Stimulated activated CD4-positive, alpha-beta T cell treated with anti-CD3 and anti-CD28 coated beads, Interleukin-4, amount 100 ng/mL, for 4 hours (primary cell): ENCODE measurements at regions not wholly inside any gene's neighbourhood (a gene's known extent, or its start where the extent isn't known, plus 50 kb on each side); places are given as distances from the start of the nearest gene placed in this dataset.
"Not testable (repeated sequence)": the region's sequence is repeated elsewhere in the genome, so short reads cannot be mapped to it uniquely, and the experiment has no call there.

Experiments
- DNase-seq, 2 experiments: peaks; one replicate each; pipeline ENCODE4 v3.0.0-alpha.2; 2020

- no peak for DNase-seq
These were observed 176.0 kb downstream of the MSX2 start for GRCh38 chr5:174900240-174900865.

GRCh38 chr5:174897281-174897950 lies 173.0 kb downstream of the MSX2 start:
- no peak for DNase-seq

DNA sequence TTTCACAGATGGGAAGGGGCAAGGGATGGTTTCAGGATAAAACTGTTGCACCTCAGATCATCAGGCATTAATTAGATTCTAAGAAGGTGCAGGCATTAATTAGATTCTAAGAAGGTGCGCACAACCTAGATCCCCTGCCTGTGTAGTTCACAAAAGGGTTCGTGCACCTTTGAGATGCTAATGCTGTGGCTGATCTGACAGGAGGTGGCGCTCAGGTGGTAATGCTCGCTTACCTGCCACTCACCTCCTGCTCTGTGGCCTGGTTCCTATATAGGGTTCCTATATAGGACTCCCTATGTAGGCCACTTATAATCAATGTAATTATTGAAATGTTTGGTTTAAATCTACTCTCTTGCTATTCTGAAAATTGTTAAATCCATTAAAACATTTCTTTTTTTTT lies 171.0 kb downstream of the MSX2 start:
- DNase-seq = no peak

- no peak for DNase-seq
These were observed 168.4 kb downstream of the MSX2 start for GRCh38 chr5:174892742-174893141.

GRCh38 chr5:174880412-174881200 lies 156.2 kb downstream of the MSX2 start:
- not testable (repeated sequence) for DNase-seq

DNA sequence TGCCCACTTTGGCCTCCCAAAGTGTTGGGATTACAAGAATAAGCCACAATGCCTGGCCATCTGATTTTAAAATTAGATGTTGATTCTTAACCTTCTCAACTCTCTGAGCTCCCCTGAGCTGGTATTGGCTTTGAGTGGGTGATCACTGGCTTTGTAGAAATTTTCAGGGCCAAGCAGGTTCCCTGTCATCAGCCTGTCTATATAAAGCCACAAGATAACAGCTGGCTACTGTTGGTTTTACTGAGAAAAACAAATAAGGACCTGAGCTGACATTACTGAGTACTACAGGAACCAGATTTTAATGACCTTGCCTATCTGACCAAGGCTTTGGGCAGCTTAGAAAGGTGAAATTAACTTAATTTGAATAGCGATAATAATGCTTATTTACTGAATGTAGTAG lies 153.6 kb downstream of the MSX2 start:
- no peak for DNase-seq

GRCh38 chr5:174872271-174872670 lies 147.9 kb downstream of the MSX2 start:
- no peak for DNase-seq

DNA sequence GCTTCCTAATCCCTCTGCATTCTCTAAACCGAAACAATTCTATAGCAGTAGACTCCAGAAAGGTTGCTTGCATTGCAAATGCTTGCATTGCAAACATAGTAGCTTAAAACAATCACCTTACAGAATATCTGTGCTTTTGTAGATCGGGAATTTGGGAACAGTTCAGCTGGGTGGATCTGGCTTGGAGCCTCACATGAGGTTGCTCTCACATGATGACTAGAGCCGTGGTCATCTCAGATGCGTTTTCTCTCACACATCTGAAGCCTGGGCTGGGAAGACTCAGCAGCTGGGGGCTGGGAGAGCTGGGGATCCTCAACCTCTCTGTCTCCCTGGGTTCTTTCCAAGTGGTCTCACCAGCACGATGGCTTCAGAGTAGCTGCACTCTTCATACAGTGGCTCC lies 127.8 kb downstream of the MSX2 start:
- no peak for DNase-seq

- no peak for DNase-seq
These were observed 126.3 kb downstream of the MSX2 start for GRCh38 chr5:174850565-174851169.

- DNase-seq = no peak
These were observed 125.0 kb downstream of the MSX2 start for GRCh38 chr5:174849426-174849825.

DNA sequence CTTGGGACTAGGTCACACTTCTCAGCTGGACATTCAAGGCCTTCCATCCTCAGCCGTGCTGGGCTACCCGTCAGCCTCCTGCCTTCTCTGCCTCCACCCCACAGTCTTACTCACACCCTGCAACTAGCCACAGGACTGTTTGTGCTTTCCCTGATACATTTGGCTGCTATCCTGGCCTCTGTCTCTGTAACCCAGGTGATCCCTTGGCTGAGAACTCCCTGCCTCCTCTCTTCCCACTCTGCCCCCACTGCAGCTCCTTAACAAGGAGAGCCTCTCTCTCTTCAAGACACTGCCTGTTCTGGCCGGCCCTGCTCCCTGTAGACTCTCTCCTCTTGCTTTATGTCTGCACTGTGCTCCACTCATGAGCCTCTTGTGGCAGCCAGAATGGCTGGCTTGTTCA lies 120.6 kb downstream of the MSX2 start:
- no peak for DNase-seq

- no peak for DNase-seq
These were observed 119.2 kb downstream of the MSX2 start for GRCh38 chr5:174843263-174844250.

DNA sequence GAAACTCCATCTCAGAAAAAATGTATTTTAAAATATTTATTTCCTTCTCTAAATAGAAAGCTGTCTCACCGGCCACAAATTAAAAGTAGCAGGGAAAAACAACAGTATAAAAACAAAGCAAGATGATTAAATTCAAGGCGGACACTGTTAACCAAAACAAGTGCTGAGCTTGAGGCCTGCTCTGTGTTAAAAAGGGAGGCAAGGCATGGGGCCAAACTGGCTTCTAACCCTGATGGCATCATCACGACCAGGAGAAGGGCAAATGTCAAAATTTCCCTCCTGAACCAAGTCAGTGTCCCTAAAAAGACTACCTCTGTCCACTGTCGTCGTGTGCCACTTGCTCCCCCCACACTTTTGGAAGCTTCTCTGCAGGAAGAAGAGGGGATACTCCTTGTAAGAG lies 116.1 kb downstream of the MSX2 start:
- no peak for DNase-seq

- DNase-seq = no peak
These were observed 114.8 kb downstream of the MSX2 start for GRCh38 chr5:174839196-174839595.

GRCh38 chr5:174837919-174838902 lies 113.8 kb downstream of the MSX2 start:
- DNase-seq = no peak

- DNase-seq = no peak
These were observed 109.7 kb downstream of the MSX2 start for GRCh38 chr5:174834081-174834480.

DNA sequence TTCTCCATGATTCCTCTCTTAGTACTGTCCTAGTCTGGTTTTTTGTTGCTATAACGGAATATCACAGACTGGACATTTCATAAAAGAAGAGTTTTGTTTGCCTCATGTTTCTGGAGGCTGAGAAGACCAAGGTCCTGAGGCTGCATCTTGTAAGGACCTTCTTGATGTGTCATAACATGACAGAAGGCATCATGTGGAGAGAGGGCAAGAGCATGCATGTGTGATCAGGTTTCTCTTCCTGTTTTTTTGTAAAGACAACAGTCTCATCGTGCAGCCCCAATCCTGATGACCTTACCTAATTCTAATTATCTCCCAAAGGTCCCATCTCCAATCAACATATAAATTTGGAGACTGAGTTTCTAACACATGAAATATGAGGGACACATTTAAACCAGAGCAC lies 108.4 kb downstream of the MSX2 start:
- DNase-seq = no peak

DNA sequence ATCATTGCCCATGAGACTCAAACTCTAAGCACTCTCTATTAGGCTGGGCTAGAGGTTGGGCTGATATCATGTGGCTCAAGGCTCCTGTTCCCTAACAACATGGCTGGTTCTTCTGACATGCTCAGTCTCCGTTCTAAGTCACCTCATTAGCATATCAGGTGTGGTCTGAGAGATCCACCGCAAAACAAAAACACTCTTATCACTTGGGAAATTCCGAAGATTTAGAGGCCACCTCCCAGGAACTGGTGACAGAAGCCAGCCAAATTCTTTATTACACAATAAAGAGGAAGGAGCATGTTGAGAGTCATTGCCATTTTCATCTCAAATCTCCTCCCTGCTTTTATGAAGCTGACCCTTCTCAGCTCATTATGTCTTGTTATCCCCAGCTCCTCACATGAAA lies 107.6 kb downstream of the MSX2 start:
- no peak for DNase-seq

- DNase-seq = no peak
These were observed 106.8 kb downstream of the MSX2 start for GRCh38 chr5:174831031-174831660.

DNA sequence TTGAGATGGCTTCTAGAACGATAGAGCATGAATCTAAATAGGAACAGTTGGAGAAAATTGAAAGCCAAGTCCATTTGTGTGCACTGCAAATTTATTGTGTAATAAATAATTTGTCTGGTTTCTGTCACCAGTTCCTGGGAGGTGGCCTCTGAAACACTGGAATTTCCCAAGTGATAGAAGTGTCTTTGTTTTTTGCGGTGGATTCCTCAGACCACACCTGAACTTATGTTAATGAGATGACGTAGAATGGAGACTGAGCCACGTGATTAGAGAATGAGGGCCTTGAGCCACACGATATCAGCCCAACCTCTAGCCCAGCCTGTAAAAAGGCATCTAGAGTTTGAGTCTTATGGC lies 105.1 kb downstream of the MSX2 start:
- DNase-seq = no peak
